IMR-90 (cell line): ENCODE measurements at regions not wholly inside any gene's neighbourhood (a gene's known extent, or its start where the extent isn't known, plus 50 kb on each side); places are given as distances from the start of the nearest gene placed in this dataset.

Experiments used
- ATAC-seq: fragments of 200-7000 bp; cut with Tn5 transposase; 2 replicates; pipeline ENCODE4 v1.9.1; 2020; ENCODE audit warnings: low read depth, mild to moderate bottlenecking, moderate library complexity
- BruUV-seq: library from RNA; stranded (reverse); fragments of 400-500 nt; replicated peaks from 2 replicates; lab custom pipeline; 2021; lab: Mats Ljungman, UMichigan
- CTCF ChIA-PET: fragments of 300-600 bp; formaldehyde crosslinking; extraction: SDS; loops from one replicate; lab custom pipeline; 2021; ENCODE audit warnings: antibody characterized with exemption; lab: Yijun Ruan, JAX
- POLR2A ChIA-PET: fragments of 300-600 bp; sonication (Branson Sonifier 250); formaldehyde crosslinking; loops from one replicate; lab custom pipeline; 2022; ENCODE audit warnings: antibody characterized with exemption; ENCODE audit not compliant: unreplicated experiment; lab: Charles Lee
- DNase-seq: peaks from one replicate; pipeline ENCODE4 v3.0.0; 2013
- H2AFZ ChIP-seq: replicated peaks from 2 replicates; pipeline ENCODE3; 2013; ENCODE audit warnings: low read length, mild to moderate bottlenecking; ENCODE audit not compliant: poor library complexity
- H2AK5ac ChIP-seq: 2 replicates; pipeline ENCODE4 v1.6.1; 2013; ENCODE audit warnings: low read depth, low read length, inconsistent platforms
- H2AK9ac ChIP-seq: replicated peaks from 2 replicates; pipeline ENCODE3; 2013; ENCODE audit warnings: mild to moderate bottlenecking, low read depth, low read length, moderate library complexity; ENCODE audit not compliant: poor library complexity
- H2BK120ac ChIP-seq: 2 replicates; pipeline ENCODE4 v1.6.1; 2013; ENCODE audit warnings: low read depth, low read length, inconsistent platforms
- H2BK15ac ChIP-seq: 3 replicates; pipeline ENCODE4 v1.6.1; 2013; ENCODE audit warnings: low read depth, low read length, inconsistent platforms
- H2BK20ac ChIP-seq: 2 replicates; pipeline ENCODE4 v1.6.1; 2013; ENCODE audit warnings: low read depth, mild to moderate bottlenecking, inconsistent platforms, low read length, moderate library complexity
- H2BK5ac ChIP-seq: 2 replicates; pipeline ENCODE4 v1.6.1; 2013; ENCODE audit warnings: mild to moderate bottlenecking, low read depth, low read length, inconsistent platforms; ENCODE audit not compliant: poor library complexity, severe bottlenecking
- H3K14ac ChIP-seq: replicated peaks from 2 replicates; pipeline ENCODE4 v1.6.1; 2013; ENCODE audit warnings: low read depth, low read length, inconsistent platforms
- H3K18ac ChIP-seq: 2 replicates; pipeline ENCODE4 v1.6.1; 2013; ENCODE audit warnings: low read depth, low read length, control low read depth
- H3K23ac ChIP-seq: 2 replicates; pipeline ENCODE4 v1.6.1; 2013; ENCODE audit warnings: low read depth, low read length, inconsistent platforms
- H3K27ac ChIP-seq: 2 replicates; pipeline ENCODE4 v1.5.1; 2013; ENCODE audit warnings: mild to moderate bottlenecking, control low read depth, low read length; ENCODE audit not compliant: insufficient read depth
- H3K27me3 ChIP-seq: 2 replicates; pipeline ENCODE4 v1.6.1; 2013; ENCODE audit warnings: low read length; ENCODE audit not compliant: control insufficient read depth, insufficient read depth
- H3K36me3 ChIP-seq: 2 replicates; pipeline ENCODE4 v1.6.1; 2013; ENCODE audit warnings: low read length, mixed read lengths; ENCODE audit not compliant: control insufficient read depth, insufficient read depth
- H3K4ac ChIP-seq: 2 replicates; pipeline ENCODE4 v1.6.1; 2013; ENCODE audit warnings: low read depth, low read length, inconsistent platforms
- H3K4me1 ChIP-seq: 2 replicates; pipeline ENCODE4 v1.6.1; 2013; ENCODE audit warnings: low read length, mixed read lengths; ENCODE audit not compliant: control insufficient read depth, insufficient read depth
- H3K4me2 ChIP-seq: 2 replicates; pipeline ENCODE4 v1.6.1; 2013; ENCODE audit warnings: low read depth, mild to moderate bottlenecking, control low read depth, low read length, moderate library complexity
- H3K4me3 ChIP-seq: 2 replicates; pipeline ENCODE4 v1.5.1; 2013; ENCODE audit warnings: low read depth, mild to moderate bottlenecking, control low read depth, low read length, moderate library complexity; ENCODE audit not compliant: insufficient read depth
- H3K56ac ChIP-seq: 2 replicates; pipeline ENCODE4 v1.6.1; 2013; ENCODE audit warnings: low read length, inconsistent platforms; ENCODE audit not compliant: insufficient read depth; ENCODE audit errors: extremely low read depth
- H3K79me1 ChIP-seq, 2 experiments: 2 replicates each; pipeline ENCODE4 v1.6.1; 2013; ENCODE audit warnings: low read length in 2 of 2, inconsistent platforms in 1 of 2, low read depth in 1 of 2
- H3K9ac ChIP-seq: 2 replicates; pipeline ENCODE4 v1.6.1; 2013; ENCODE audit warnings: low read depth, low read length, control low read depth
- H3K9me1 ChIP-seq: 2 replicates; pipeline ENCODE4 v1.6.1; 2013; ENCODE audit warnings: low read length, inconsistent platforms; ENCODE audit not compliant: insufficient read depth
- H3K9me3 ChIP-seq: 2 replicates; pipeline ENCODE4 v1.6.1; 2013; ENCODE audit warnings: low read length; ENCODE audit not compliant: control insufficient read depth, insufficient read depth
- H4K20me1 ChIP-seq: 2 replicates; pipeline ENCODE4 v1.6.1; 2013; ENCODE audit warnings: low read length, inconsistent platforms; ENCODE audit not compliant: insufficient read depth
- H4K5ac ChIP-seq: 2 replicates; pipeline ENCODE4 v1.6.1; 2013; ENCODE audit warnings: mild to moderate bottlenecking, low read depth, low read length, control low read depth
- H4K8ac ChIP-seq, 2 experiments: 2 replicates each; pipeline ENCODE4 v1.6.1; 2013; ENCODE audit warnings: low read depth in 2 of 2, low read length in 2 of 2, control low read depth in 1 of 2, inconsistent platforms in 1 of 2
- H4K91ac ChIP-seq: 2 replicates; pipeline ENCODE4 v1.6.1; 2013; ENCODE audit warnings: low read depth, low read length, inconsistent platforms; ENCODE audit not compliant: insufficient read depth
- BHLHE40 ChIP-seq: fragments of 150-350 bp; IDR thresholded peaks from 2 replicates; pipeline ENCODE4 v1.6.1; 2016; ENCODE audit warnings: mild to moderate bottlenecking, low read depth, low read length
- CEBPB ChIP-seq: IDR thresholded peaks from 2 replicates; pipeline ENCODE4 v1.6.1; 2012; ENCODE audit warnings: low read depth, low read length, improper control_type of control experiment
- CHD1 ChIP-seq: IDR thresholded peaks from 2 replicates; pipeline ENCODE4 v1.6.1; 2012; ENCODE audit warnings: low read depth, low read length, improper control_type of control experiment
- FOS ChIP-seq: fragments of 150-350 bp; IDR thresholded peaks from 2 replicates; pipeline ENCODE4 v1.6.1; 2016; ENCODE audit warnings: low read depth, low read length
- MAFK ChIP-seq: IDR thresholded peaks from 2 replicates; pipeline ENCODE4 v1.6.1; 2012; ENCODE audit warnings: low read depth, low read length, improper control_type of control experiment
- MAZ ChIP-seq: IDR thresholded peaks from 2 replicates; pipeline ENCODE4 v1.6.1; 2012; ENCODE audit warnings: low read depth, mild to moderate bottlenecking, low read length, improper control_type of control experiment, moderate library complexity, borderline replicate concordance
- MXI1 ChIP-seq: IDR thresholded peaks from 2 replicates; pipeline ENCODE4 v1.6.1; 2012; ENCODE audit warnings: low read depth, mild to moderate bottlenecking, low read length, moderate library complexity, borderline replicate concordance
- NFE2L2 ChIP-seq: fragments of 150-350 bp; IDR thresholded peaks from 2 replicates; pipeline ENCODE4 v1.6.1; 2016; ENCODE audit warnings: low read depth, mild to moderate bottlenecking, low read length
- POLR2A ChIP-seq: IDR thresholded peaks from 2 replicates; pipeline ENCODE4 v1.6.1; 2012; ENCODE audit warnings: mild to moderate bottlenecking, low read depth, low read length
- RAD21 ChIP-seq: IDR thresholded peaks from 2 replicates; pipeline ENCODE4 v1.6.1; 2012; ENCODE audit warnings: low read length, improper control_type of control experiment
- RCOR1 ChIP-seq: IDR thresholded peaks from 2 replicates; pipeline ENCODE4 v1.6.1; 2012; ENCODE audit warnings: mild to moderate bottlenecking, low read length, improper control_type of control experiment; ENCODE audit not compliant: insufficient replicate concordance
- RFX5 ChIP-seq: IDR thresholded peaks from 2 replicates; pipeline ENCODE4 v1.8.0; 2012; ENCODE audit warnings: low read depth, mild to moderate bottlenecking, low read length, moderate library complexity
- SMC3 ChIP-seq: fragments of 150-350 bp; IDR thresholded peaks from 2 replicates; pipeline ENCODE4 v1.6.1; 2016; ENCODE audit warnings: low read depth, mild to moderate bottlenecking, antibody characterized with exemption, low read length, moderate library complexity
- WGBS, 2 experiments: methylation state at CpG; one replicate each; pipeline versions ENCODE4 v1.1.5 to v1.1.7; 2013; ENCODE audit warnings: missing lambda C conversion rate in 2 of 2; ENCODE audit not compliant: insufficient read length in 1 of 2; ENCODE audit errors: extremely low coverage in 2 of 2; 5-methylcytosine and 5-hydroxymethylcytosine counted together
- dilution Hi-C: fragments of 300-500 bp; cut with HindIII; formaldehyde crosslinking; loops from one replicate; pipeline ENCODE4 v1.14.3; 2018; ENCODE audit warnings: low sequenced_read_pairs; ENCODE audit not compliant: unreplicated experiment
- in situ Hi-C: fragments of 300-500 bp; cut with MboI; formaldehyde crosslinking; loops from 3 replicates; pipeline ENCODE4 v1.14.3; 2019; ENCODE audit warnings: low sequenced_read_pairs, inconsistent platforms, mixed read lengths
- intact Hi-C: fragments of 100-400 bp; cut with micrococcal nuclease; formaldehyde crosslinking; loops from 2 replicates; pipeline ENCODE4 v1.10.0; 2022
- TF ChIP-seq, protein P1 (sequence below): fragments of 150-350 bp; IDR thresholded peaks from 2 replicates; pipeline ENCODE4 v1.6.1; 2016; ENCODE audit warnings: low read depth, mild to moderate bottlenecking, low read length, moderate library complexity, borderline replicate concordance
- TF ChIP-seq, protein P2 (sequence below): conservative IDR thresholded peaks from 2 replicates; pipeline ENCODE4 v1.5.1; 2012; ENCODE audit warnings: mild to moderate bottlenecking, low read depth, low read length, improper control_type of control experiment

- Histone ChIP-seq H2BK15ac (no peak overlapping the region), H3K4ac (no peak overlapping the region), H3K27me3 (no peaks in the 10 kb centered on the region), H3K4me3 (no peak overlapping the region), H4K91ac (no peak overlapping the region), H3K9me3 (no peaks in the 10 kb centered on the region), H3K27ac (no peak overlapping the region), H3K23ac (no peak overlapping the region), H3K4me1 (no peaks in the 10 kb centered on the region), H2AK9ac (no peak overlapping the region), H2BK120ac (no peak overlapping the region), H3K14ac (no peak overlapping the region), H3K4me2 (no peak overlapping the region), H3K9me1 (no peaks in the 10 kb centered on the region), H3K18ac (no peak overlapping the region), H2BK5ac (no peak overlapping the region), H4K5ac (no peak overlapping the region), H3K36me3 (no peaks in the 10 kb centered on the region), H3K56ac (no peak overlapping the region), H3K79me1 (no peaks in the 10 kb centered on the region), H2AFZ (no peak overlapping the region), H4K8ac (no peak overlapping the region), H4K20me1 (no peaks in the 10 kb centered on the region), H2BK20ac (no peak overlapping the region), H2AK5ac (no peak overlapping the region), H3K9ac (no peak overlapping the region)
- intact Hi-C loops (no loop called here), dilution Hi-C loops (no loop called here), in situ Hi-C loops (no loop called here)
- no CpG with 5 or more reads among the region's 4 CpGs for WGBS, 2 experiments
- CTCF ChIA-PET = no interaction called here
- ATAC-seq = no peak
- TF ChIP-seq RAD21 = no peak
- no peak for TF ChIP-seq SMC3
- TF ChIP-seq, protein P1, sequence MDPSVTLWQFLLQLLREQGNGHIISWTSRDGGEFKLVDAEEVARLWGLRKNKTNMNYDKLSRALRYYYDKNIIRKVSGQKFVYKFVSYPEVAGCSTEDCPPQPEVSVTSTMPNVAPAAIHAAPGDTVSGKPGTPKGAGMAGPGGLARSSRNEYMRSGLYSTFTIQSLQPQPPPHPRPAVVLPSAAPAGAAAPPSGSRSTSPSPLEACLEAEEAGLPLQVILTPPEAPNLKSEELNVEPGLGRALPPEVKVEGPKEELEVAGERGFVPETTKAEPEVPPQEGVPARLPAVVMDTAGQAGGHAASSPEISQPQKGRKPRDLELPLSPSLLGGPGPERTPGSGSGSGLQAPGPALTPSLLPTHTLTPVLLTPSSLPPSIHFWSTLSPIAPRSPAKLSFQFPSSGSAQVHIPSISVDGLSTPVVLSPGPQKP = no peak
- TF ChIP-seq MXI1 = no peak
- TF ChIP-seq RFX5 = no peak
- TF ChIP-seq MAZ = no peak
- TF ChIP-seq BHLHE40 = no peak
- no peak for TF ChIP-seq CEBPB
- TF ChIP-seq, protein P2, sequence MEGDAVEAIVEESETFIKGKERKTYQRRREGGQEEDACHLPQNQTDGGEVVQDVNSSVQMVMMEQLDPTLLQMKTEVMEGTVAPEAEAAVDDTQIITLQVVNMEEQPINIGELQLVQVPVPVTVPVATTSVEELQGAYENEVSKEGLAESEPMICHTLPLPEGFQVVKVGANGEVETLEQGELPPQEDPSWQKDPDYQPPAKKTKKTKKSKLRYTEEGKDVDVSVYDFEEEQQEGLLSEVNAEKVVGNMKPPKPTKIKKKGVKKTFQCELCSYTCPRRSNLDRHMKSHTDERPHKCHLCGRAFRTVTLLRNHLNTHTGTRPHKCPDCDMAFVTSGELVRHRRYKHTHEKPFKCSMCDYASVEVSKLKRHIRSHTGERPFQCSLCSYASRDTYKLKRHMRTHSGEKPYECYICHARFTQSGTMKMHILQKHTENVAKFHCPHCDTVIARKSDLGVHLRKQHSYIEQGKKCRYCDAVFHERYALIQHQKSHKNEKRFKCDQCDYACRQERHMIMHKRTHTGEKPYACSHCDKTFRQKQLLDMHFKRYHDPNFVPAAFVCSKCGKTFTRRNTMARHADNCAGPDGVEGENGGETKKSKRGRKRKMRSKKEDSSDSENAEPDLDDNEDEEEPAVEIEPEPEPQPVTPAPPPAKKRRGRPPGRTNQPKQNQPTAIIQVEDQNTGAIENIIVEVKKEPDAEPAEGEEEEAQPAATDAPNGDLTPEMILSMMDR = no peak
- no peak for TF ChIP-seq CHD1
- no peak for TF ChIP-seq POLR2A
- no peak for TF ChIP-seq MAFK
- TF ChIP-seq FOS = no peak
- no peak for TF ChIP-seq NFE2L2
- TF ChIP-seq RCOR1 = no peak
- DNase-seq = no peak
- POLR2A ChIA-PET = no interaction called here
- no TSS peak for BruUV-seq
These were observed 812.9 kb downstream of the REEP3 start for GRCh38 chr10:64334084-64334483.
